ENCODE measurements at regions not wholly inside any gene's neighbourhood (a gene's known extent, or its start where the extent isn't known, plus 50 kb on each side); places are given as distances from the start of the nearest gene placed in this dataset.

DNA sequence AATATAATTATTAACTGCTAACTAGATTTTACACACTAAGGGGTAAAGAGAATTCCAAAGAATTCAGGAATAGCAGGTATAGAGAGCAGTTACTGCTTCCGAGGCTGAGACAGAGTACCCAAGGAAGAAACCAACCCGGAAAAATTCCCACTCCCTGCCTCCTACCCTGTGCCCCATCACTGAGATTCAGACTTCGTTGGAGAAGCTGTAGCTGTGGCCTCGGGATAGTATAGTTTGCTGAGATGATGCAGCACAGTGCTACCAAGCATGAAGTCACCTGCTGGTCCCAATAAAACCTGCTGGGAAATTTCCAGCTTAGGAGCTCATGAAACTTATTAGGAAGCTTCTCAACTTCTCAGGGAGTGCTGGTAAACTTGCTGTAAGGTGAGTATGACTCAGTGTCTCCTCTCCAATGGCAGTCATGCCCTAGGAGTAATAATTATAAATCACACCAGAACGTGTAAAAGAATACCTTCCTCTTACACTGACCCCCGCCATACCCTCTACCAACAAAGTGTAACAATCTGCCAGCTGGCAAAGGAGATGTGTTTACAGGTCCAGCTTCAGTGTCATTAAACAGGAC lies 215.2 kb upstream of the ROBO2 start:
- H3K27ac ChIP-seq = no peak overlapping the region
- DNase-seq (ENCODE audit: low spot score) (no peak), ATAC-seq (ENCODE audit: insufficient number of reproducible peaks, low FRiP score, low read depth) (no peak)

DNA sequence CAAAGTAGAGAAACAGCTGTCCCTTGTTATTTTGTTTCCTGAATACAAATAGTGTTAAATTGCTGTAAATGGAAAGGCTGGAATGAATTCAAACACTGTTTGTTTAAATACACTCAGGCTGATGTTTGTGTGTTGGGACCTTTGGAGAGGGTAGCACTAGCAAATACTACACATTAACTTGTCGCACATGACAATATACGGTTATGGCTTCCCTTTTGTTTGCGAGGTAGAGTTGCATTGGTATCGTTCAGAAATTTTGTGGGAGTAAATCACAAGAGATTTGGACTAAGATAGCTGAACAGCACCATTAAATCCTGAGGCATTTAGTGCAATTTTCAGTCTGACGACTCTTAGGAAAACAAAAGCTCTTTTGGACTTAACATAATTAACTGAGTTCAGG lies 213.0 kb upstream of the ROBO2 start:
- Histone ChIP-seq H3K9me3 (no peaks in the 10 kb centered on the region), H3K27me3 (replicated peaks; ENCODE audit: insufficient read depth) (no peaks in the 10 kb centered on the region), H3K27ac (no peak overlapping the region), H3K36me3 (no peaks in the 10 kb centered on the region), H3K4me1 (ENCODE audit: control insufficient read depth in 1 of 2, low read depth in 2 of 2) (no peaks in the 10 kb centered on the region), H3K4me3 (no peak overlapping the region)
- ATAC-seq (ENCODE audit: insufficient number of reproducible peaks, low FRiP score, low read depth) (no peak), DNase-seq (ENCODE audit: low spot score) (no peak)
- TF ChIP-seq, protein P1, sequence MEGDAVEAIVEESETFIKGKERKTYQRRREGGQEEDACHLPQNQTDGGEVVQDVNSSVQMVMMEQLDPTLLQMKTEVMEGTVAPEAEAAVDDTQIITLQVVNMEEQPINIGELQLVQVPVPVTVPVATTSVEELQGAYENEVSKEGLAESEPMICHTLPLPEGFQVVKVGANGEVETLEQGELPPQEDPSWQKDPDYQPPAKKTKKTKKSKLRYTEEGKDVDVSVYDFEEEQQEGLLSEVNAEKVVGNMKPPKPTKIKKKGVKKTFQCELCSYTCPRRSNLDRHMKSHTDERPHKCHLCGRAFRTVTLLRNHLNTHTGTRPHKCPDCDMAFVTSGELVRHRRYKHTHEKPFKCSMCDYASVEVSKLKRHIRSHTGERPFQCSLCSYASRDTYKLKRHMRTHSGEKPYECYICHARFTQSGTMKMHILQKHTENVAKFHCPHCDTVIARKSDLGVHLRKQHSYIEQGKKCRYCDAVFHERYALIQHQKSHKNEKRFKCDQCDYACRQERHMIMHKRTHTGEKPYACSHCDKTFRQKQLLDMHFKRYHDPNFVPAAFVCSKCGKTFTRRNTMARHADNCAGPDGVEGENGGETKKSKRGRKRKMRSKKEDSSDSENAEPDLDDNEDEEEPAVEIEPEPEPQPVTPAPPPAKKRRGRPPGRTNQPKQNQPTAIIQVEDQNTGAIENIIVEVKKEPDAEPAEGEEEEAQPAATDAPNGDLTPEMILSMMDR (IDR thresholded peaks at IDR 0.05) = no peak

More for the DNA sequence above, 215.2 kb upstream of the ROBO2 start:
- no peaks in the 10 kb centered on the region for H3K9me3 ChIP-seq
- H3K27me3 ChIP-seq (replicated peaks; ENCODE audit: insufficient read depth) = no peaks in the 10 kb centered on the region
- TF ChIP-seq, protein P1 (IDR thresholded peaks at IDR 0.05) = no peak
- no peaks in the 10 kb centered on the region for H3K4me1 ChIP-seq (ENCODE audit: control insufficient read depth in 1 of 2, low read depth in 2 of 2)
- H3K36me3 ChIP-seq = no peaks in the 10 kb centered on the region
- no peak overlapping the region for H3K4me3 ChIP-seq

DNA sequence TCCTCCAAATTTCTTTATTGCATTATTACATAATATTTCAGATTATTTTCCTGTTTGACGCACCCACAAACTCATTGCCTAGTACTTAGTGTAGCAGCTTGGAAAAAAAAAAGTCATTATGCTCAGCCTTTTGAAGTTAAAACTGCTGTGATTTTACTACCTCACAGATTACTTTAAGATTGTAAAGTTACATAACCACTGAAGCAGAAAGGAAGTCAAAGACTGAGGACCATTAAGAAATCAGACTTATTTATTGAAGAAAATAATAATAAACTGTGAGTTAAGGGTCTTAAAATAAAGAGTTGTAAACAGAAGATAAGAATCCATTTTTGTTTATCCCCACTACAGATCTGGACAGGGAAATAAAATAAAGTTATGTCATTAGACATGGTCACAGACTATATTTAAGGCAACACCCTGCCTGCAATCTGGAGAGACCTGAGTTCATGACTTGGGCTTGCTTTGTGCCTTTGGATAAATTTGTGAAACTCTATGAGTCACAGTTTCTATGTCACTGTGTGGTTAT lies 212.1 kb upstream of the ROBO2 start:
- Histone ChIP-seq H3K36me3 (no peaks in the 10 kb centered on the region), H3K9me3 (no peaks in the 10 kb centered on the region), H3K4me3 (no peak overlapping the region), H3K27me3 (replicated peaks; ENCODE audit: insufficient read depth) (no peaks in the 10 kb centered on the region), H3K4me1 (ENCODE audit: control insufficient read depth in 1 of 2, low read depth in 2 of 2) (no peaks in the 10 kb centered on the region), H3K27ac (no peak overlapping the region)
- ATAC-seq (ENCODE audit: insufficient number of reproducible peaks, low FRiP score, low read depth) (no peak), DNase-seq (ENCODE audit: low spot score) (no peak)
- TF ChIP-seq, protein P1 (IDR thresholded peaks at IDR 0.05) = no peak

GRCh38 chr3:76834657-76835056 lies 205.2 kb upstream of the ROBO2 start:
- H3K4me1 ChIP-seq (ENCODE audit: control insufficient read depth in 1 of 2, low read depth in 2 of 2) = no peaks in the 10 kb centered on the region
- TF ChIP-seq, protein P1 (IDR thresholded peaks at IDR 0.05) = no peak
- no peaks in the 10 kb centered on the region for H3K9me3 ChIP-seq
- no peak for ATAC-seq (ENCODE audit: insufficient number of reproducible peaks, low FRiP score, low read depth)
- no peak overlapping the region for H3K4me3 ChIP-seq
- H3K36me3 ChIP-seq = no peaks in the 10 kb centered on the region
- no peak overlapping the region for H3K27ac ChIP-seq
- H3K27me3 ChIP-seq (replicated peaks; ENCODE audit: insufficient read depth) = no peaks in the 10 kb centered on the region
- DNase-seq (ENCODE audit: low spot score) = no peak

GRCh38 chr3:76841747-76842146 lies 198.2 kb upstream of the ROBO2 start:
- no peak for ATAC-seq (ENCODE audit: insufficient number of reproducible peaks, low FRiP score, low read depth)
- DNase-seq (ENCODE audit: low spot score) = no peak
- H3K27me3 ChIP-seq (replicated peaks; ENCODE audit: insufficient read depth) = no peaks in the 10 kb centered on the region
- no peaks in the 10 kb centered on the region for H3K9me3 ChIP-seq
- no peak overlapping the region for H3K4me3 ChIP-seq
- TF ChIP-seq, protein P1 (IDR thresholded peaks at IDR 0.05) = no peak
- H3K4me1 ChIP-seq (ENCODE audit: control insufficient read depth in 1 of 2, low read depth in 2 of 2) = no peaks in the 10 kb centered on the region
- H3K27ac ChIP-seq = no peak overlapping the region
- no peaks in the 10 kb centered on the region for H3K36me3 ChIP-seq

All from thoracic aorta (tissue), 2 donors.